Breast epithelium (tissue), 4 donors: ENCODE measurements at regions not wholly inside any gene's neighbourhood (a gene's known extent, or its start where the extent isn't known, plus 50 kb on each side); places are given as distances from the start of the nearest gene placed in this dataset.

Source experiments
- DNase-seq, 2 donors: peaks; one replicate each; pipeline ENCODE4 v3.0.0-alpha.2; 2019; ENCODE audit warnings: low spot score in 2 of 2
- H3K27ac ChIP-seq, 2 donors: fragments of 200-600 bp; sonication (generic) in 1 of 2; one replicate each; pipeline ENCODE4 v1.5.1; 2016 to 2019; ENCODE audit warnings: mild to moderate bottlenecking in 1 of 2
- H3K27me3 ChIP-seq, 2 donors: fragments of 200-600 bp; sonication (generic) in 1 of 2; one replicate each; pipeline versions ENCODE4 v1.5.1 to v1.6.0; 2017 to 2019; ENCODE audit warnings: control low read depth in 1 of 2, mild to moderate bottlenecking in 1 of 2
- H3K36me3 ChIP-seq: fragments of 200-600 bp; one replicate; pipeline ENCODE4 v1.5.1; 2019
- H3K4me1 ChIP-seq, 2 donors: fragments of 200-600 bp; sonication (generic); one replicate each; pipeline ENCODE4 v1.5.1; 2016 to 2019; ENCODE audit warnings: control low read depth in 1 of 2
- H3K4me3 ChIP-seq, 3 donors: fragments of 200-600 bp; sonication (generic); 1 replicate in 2 of 3; 2 replicates in 1 of 3; pipeline ENCODE4 v1.5.1; 2016 to 2019; ENCODE audit warnings: mild to moderate bottlenecking in 3 of 3, moderate library complexity in 2 of 3
- H3K9me3 ChIP-seq, 2 donors: fragments of 200-600 bp; sonication (generic) in 1 of 2; one replicate each; pipeline ENCODE4 v1.5.1; 2016 to 2019; ENCODE audit warnings: control low read depth in 1 of 2
- CTCF ChIP-seq, 3 donors: fragments of 450-650 bp; IDR thresholded peaks; one replicate each; pipeline ENCODE4 v1.5.1; 2016 to 2017; ENCODE audit warnings: antibody characterized with exemption in 3 of 3, mild to moderate bottlenecking in 3 of 3, moderate library complexity in 3 of 3
- POLR2A ChIP-seq: fragments of 450-650 bp; IDR thresholded peaks from one replicate; pipeline ENCODE4 v1.6.1; 2016; ENCODE audit warnings: antibody characterized with exemption, mild to moderate bottlenecking, moderate library complexity
- POLR2AphosphoS5 ChIP-seq, 3 donors: sonication (generic); formaldehyde crosslinking; IDR thresholded peaks; one replicate each; pipeline ENCODE4 v1.6.1; 2017; ENCODE audit warnings: antibody characterized with exemption in 3 of 3
- intact Hi-C: fragments of 100-400 bp; cut with DNase I; formaldehyde crosslinking; loops from one replicate; pipeline ENCODE4 v1.15.1; 2023; ENCODE audit warnings: low total_unique reads

GRCh38 chr2:129761569-129762021 is 217.9 kb upstream of the RAB6C start:
- Histone ChIP-seq H3K36me3 (no peaks in the 10 kb centered on the region), H3K9me3 (no peaks in the 10 kb centered on the region), H3K4me3 (no peak overlapping the region), H3K4me1 (no peaks in the 10 kb centered on the region), H3K27ac (no peak overlapping the region), H3K27me3 (peaks cover 0 to 5% of the 10 kb centered on the region in 2 donors)
- no peak for DNase-seq
- intact Hi-C loops: no loop called here
- TF ChIP-seq CTCF (IDR thresholded peaks at IDR 0.05) (no peak), POLR2A (no peak), POLR2AphosphoS5 (IDR thresholded peaks at IDR 0.05) (no peak)

- TF ChIP-seq CTCF (IDR thresholded peaks at IDR 0.05): no peak
- no peak for TF ChIP-seq POLR2AphosphoS5 (IDR thresholded peaks at IDR 0.05)
- TF ChIP-seq POLR2A: no peak
- H3K4me3 ChIP-seq: no peak overlapping the region
- intact Hi-C loops: no loop called here
These were observed 216.9 kb upstream of the RAB6C start for GRCh38 chr2:129762386-129763189.

GRCh38 chr2:129763190-129763846 is 216.1 kb upstream of the RAB6C start:
- DNase-seq: no peak
- peaks cover 0 to 5% of the 10 kb centered on the region in 2 donors for H3K27me3 ChIP-seq

More at GRCh38 chr2:129762386-129763189, 216.9 kb upstream of the RAB6C start:
- Histone ChIP-seq H3K4me1 (no peaks in the 10 kb centered on the region), H3K27me3 (peaks cover 0 to 5% of the 10 kb centered on the region in 2 donors), H3K9me3 (no peaks in the 10 kb centered on the region), H3K36me3 (no peaks in the 10 kb centered on the region), H3K27ac (no peak overlapping the region)
- DNase-seq: no peak

GRCh38 chr2:129763966-129764365 is 215.5 kb upstream of the RAB6C start:
- Histone ChIP-seq H3K4me3 (no peak overlapping the region), H3K27me3 (peaks cover 0 to 5% of the 10 kb centered on the region in 2 donors), H3K36me3 (no peaks in the 10 kb centered on the region), H3K9me3 (no peaks in the 10 kb centered on the region), H3K4me1 (no peaks in the 10 kb centered on the region), H3K27ac (no peak overlapping the region)
- DNase-seq: no peak
- intact Hi-C loops: no loop called here
- no peak for TF ChIP-seq CTCF (IDR thresholded peaks at IDR 0.05)
- no peak for TF ChIP-seq POLR2AphosphoS5 (IDR thresholded peaks at IDR 0.05)
- TF ChIP-seq POLR2A: no peak

More at GRCh38 chr2:129763190-129763846, 216.1 kb upstream of the RAB6C start:
- no peaks in the 10 kb centered on the region for H3K36me3 ChIP-seq
- intact Hi-C loops: no loop called here
- no peaks in the 10 kb centered on the region for H3K9me3 ChIP-seq
- H3K4me3 ChIP-seq: no peak overlapping the region
- no peaks in the 10 kb centered on the region for H3K4me1 ChIP-seq
- TF ChIP-seq CTCF (IDR thresholded peaks at IDR 0.05) (no peak), POLR2AphosphoS5 (IDR thresholded peaks at IDR 0.05) (no peak), POLR2A (no peak)
- H3K27ac ChIP-seq: no peak overlapping the region
